Activated naive CD4-positive, alpha-beta T cell treated with anti-CD3 and anti-CD28 coated beads, Interleukin-2, amount 50 U/mL, for 24 hours (primary cell): ENCODE measurements at regions not wholly inside any gene's neighbourhood (a gene's known extent, or its start where the extent isn't known, plus 50 kb on each side); places are given as distances from the start of the nearest gene placed in this dataset.
A peak's percentile ranks its signal among the peaks of the same experiment; 100 is the strongest.
"Not testable (repeated sequence)": the region's sequence is repeated elsewhere in the genome, so short reads cannot be mapped to it uniquely, and the experiment has no call there.

ENCODE experiments used
- H3K27ac Mint-ChIP-seq: one replicate; pipeline ENCODE4 v1.8.0; 2021; ENCODE audit warnings: mild to moderate bottlenecking, mixed read lengths
- H3K27me3 Mint-ChIP-seq: one replicate; pipeline ENCODE4 v1.8.0; 2021; ENCODE audit warnings: mixed read lengths
- H3K36me3 Mint-ChIP-seq: one replicate; pipeline ENCODE4 v1.8.0; 2021; ENCODE audit warnings: mixed read lengths
- H3K4me1 Mint-ChIP-seq: one replicate; pipeline ENCODE4 v1.8.0; 2021; ENCODE audit warnings: mixed read lengths
- H3K4me3 Mint-ChIP-seq: one replicate; pipeline ENCODE4 v1.8.0; 2021; ENCODE audit warnings: mild to moderate bottlenecking, mixed read lengths
- H3K9me3 Mint-ChIP-seq: one replicate; pipeline ENCODE4 v1.8.0; 2021; ENCODE audit warnings: mixed read lengths

DNA sequence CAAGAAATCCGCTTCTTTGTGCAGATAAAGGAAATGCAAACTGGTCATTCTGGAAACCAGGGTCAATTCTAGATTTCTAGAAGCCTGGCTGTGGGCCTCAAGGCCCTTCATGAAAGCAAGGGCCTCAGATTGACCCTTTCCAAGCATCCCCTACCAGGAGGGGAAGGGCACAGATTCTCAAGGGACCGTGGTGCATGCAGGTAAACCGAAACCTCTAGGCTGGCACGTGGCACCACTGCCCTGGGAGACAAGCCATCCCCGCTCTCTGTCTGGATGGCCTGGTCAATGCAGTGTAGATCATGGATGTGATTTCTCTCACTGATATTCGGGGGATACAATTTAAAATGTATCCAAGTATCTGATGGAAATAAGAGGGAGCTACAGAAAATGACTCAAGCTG, 69.4 kb downstream of the TOMM20 start:
- H3K4me1 Mint-ChIP-seq = peaks cover 17% of the 10 kb centered on the region
- no peak overlapping the region for H3K27ac Mint-ChIP-seq

DNA sequence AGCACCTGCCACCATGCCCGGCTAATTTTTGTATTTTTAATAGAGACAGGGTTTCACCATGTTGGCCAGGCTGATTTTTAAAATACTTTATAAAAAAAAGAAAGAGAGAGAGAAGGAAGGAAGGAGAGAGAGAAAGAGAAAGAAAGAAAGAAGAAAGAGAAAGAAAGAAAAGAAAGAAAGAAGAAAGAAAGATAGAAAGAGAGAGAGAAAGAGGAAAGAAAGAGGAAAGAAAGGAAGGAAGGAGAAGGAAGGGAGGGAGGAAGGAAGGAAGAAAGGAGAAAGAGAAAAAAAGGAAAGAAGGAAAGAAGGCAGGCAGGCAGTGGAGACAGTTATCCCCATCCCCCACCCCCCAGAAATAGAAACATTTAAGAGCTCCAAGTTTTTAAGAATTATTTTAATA, 69.9 kb downstream of the TOMM20 start:
- Mint-ChIP-seq H3K4me1 (peaks cover 16% of the 10 kb centered on the region), H3K27me3 (no peaks in the 10 kb centered on the region), H3K27ac (no peak overlapping the region), H3K9me3 (no peaks in the 10 kb centered on the region), H3K36me3 (no peaks in the 10 kb centered on the region), H3K4me3 (no peak overlapping the region)

More for the DNA sequence above, 69.4 kb downstream of the TOMM20 start:
- no peaks in the 10 kb centered on the region for H3K9me3 Mint-ChIP-seq
- H3K4me3 Mint-ChIP-seq = no peak overlapping the region
- no peaks in the 10 kb centered on the region for H3K36me3 Mint-ChIP-seq
- H3K27me3 Mint-ChIP-seq = no peaks in the 10 kb centered on the region

DNA sequence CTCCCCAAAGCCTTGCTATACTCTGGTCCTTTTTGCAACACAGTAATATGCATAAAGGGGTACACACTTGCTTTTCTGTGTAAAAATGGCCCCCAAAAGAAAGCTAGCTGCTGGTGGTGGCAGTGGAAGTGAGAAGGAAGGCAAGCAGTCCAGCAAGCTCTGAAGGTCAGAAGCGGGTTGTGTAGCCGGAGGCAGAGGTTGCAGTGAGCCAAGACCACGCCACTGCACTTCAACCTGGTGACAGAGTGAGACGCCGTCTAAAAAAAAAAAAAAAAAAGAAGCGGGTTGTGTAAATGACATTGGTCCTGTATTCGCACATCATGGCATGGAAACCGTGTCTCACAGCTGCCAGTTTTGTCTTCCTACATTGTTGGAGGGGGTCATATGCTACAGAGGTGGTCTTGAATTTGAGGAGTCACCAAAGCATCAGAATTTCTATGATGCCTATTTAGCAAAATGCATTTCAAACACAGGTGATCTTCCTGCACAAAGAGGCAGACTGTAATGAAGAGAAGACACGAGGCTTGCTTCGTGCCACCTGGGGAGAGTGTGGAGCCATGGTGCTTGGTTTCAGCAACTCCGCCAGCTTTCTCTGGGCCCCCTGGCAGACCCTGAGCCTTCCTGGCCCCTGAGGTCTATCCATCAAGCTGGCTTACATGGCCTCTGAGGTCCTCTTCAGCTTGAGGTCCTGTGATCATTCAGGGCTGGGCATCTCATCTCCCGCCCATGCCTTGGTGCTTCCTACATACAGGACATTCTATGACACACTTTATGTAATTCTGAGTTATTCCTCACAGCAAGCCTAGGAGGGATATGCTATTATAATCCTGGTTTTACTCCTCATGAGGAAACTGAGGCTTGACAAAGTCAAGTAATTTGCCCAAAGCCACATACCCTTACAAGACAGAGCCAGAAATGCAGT, 71.0 kb downstream of the TOMM20 start:
- H3K4me3 Mint-ChIP-seq = no peak overlapping the region
- no peak overlapping the region for H3K27ac Mint-ChIP-seq
- no peaks in the 10 kb centered on the region for H3K36me3 Mint-ChIP-seq
- no peaks in the 10 kb centered on the region for H3K27me3 Mint-ChIP-seq
- H3K9me3 Mint-ChIP-seq = no peaks in the 10 kb centered on the region
- H3K4me1 Mint-ChIP-seq = peaks cover 12% of the 10 kb centered on the region

DNA sequence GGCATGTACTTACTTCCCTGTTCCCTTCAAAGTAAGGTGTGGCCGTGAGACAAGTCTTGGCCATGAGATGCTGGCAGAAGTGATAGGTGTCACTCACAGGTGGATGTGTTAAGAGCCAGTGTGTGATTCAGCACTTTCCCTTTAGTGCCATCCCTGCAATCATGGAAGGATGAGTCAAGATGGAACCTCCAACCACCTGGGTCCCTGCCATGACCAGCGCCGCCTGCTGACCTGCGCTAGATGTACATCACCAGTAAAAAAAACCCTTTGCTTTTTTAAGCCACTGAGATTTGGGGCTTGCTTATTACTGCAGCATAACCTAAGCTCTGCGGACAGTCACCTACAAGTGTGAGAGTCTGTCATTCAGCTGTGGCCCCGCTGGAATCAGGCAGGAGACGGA, 71.7 kb downstream of the TOMM20 start:
- H3K27ac Mint-ChIP-seq = no peak overlapping the region
- H3K4me1 Mint-ChIP-seq = peaks cover 12% of the 10 kb centered on the region
- H3K4me3 Mint-ChIP-seq = no peak overlapping the region
- no peaks in the 10 kb centered on the region for H3K27me3 Mint-ChIP-seq
- no peaks in the 10 kb centered on the region for H3K9me3 Mint-ChIP-seq
- no peaks in the 10 kb centered on the region for H3K36me3 Mint-ChIP-seq

DNA sequence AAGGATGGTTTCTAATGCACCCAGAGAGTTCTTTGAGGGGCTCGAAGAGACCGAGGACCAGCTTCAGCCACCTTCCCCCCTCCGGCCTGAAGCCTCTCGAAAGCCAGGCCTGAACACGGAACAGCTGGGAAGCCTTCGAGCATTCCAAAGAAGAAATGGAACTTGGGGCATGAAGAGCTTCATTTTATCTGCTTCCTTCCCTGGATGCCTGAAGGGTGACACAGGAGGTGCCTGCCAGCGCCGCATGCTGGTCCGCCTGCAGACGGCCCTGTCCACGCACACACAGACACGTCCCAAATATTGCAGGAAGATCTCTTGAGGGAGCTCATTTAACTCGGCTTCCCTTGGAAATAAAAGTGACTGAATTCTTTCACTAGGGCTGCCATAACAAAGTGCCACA, 73.7 kb downstream of the TOMM20 start:
- Mint-ChIP-seq H3K9me3 (no peaks in the 10 kb centered on the region), H3K27ac (no peak overlapping the region), H3K36me3 (no peaks in the 10 kb centered on the region), H3K27me3 (no peaks in the 10 kb centered on the region), H3K4me3 (no peak overlapping the region), H3K4me1 (peaks cover 4% of the 10 kb centered on the region)

DNA sequence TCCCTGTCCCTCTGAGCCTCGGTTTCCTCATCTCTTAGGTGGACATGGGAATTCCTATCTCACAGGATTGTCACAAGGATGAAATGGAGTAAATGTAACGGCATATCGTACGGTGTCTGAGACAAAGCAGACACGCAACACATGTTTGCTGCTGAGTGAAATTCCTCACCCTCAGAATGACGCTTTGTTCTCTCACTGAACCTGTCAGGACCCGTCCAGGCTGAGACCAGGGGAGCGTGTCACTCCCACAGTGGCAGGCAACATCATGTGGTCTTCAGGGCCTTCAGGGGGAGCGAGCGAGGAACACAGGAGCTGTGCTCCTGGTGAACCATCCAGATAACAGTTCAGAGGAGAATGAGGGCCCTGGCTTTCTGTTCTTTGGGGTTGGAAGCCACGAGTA, 74.2 kb downstream of the TOMM20 start:
- no peaks in the 10 kb centered on the region for H3K36me3 Mint-ChIP-seq
- no peaks in the 10 kb centered on the region for H3K9me3 Mint-ChIP-seq
- H3K27ac Mint-ChIP-seq = no peak overlapping the region
- no peak overlapping the region for H3K4me3 Mint-ChIP-seq
- no peaks in the 10 kb centered on the region for H3K27me3 Mint-ChIP-seq
- peaks cover 4% of the 10 kb centered on the region for H3K4me1 Mint-ChIP-seq

DNA sequence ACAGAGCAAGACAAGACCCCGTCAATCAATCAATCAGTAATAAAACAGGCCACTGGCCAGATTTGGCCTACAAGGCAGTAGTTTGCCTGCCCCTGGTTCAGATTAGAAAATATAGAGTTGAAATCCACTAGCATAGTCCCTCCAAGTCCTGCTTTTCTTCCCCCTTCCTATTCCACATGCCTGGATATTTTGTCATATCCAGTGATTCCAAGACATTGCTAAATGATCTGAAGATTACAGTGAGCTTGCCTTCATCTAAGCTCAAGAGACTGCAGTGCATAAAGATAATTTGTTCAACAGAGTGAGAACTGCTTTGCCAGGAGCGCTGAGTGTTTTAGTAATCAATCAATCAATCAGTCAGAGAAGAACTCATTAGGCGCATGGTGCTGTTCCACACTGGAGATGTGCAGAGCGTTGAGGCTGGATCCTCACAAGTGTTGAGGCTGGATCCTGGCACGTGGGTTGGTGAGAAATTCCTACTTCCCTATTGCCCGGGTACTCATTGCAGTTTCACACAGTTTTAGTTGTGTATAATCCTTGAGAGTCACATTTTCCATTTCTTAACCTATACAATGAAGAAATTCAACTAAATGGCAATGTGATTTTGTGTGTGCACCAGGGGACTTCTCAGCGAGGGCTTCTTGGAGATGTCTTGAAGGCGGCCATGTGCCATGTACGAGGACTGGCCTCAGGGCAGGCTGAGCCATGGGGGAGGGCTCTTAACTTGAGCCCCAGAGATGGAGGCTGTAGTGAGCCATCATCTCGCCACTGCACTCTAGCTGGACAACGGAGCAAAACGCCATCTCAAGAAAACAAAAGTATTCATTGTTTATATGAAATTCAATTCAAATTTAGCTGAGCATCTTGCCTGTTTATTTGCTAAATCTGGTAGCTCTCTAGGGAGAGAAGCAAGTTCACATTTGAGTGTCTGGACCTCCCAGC, 76.3 kb downstream of the TOMM20 start:
- H3K4me1 Mint-ChIP-seq = peaks cover 9% of the 10 kb centered on the region
- no peak overlapping the region for H3K27ac Mint-ChIP-seq
- no peaks in the 10 kb centered on the region for H3K36me3 Mint-ChIP-seq
- H3K4me3 Mint-ChIP-seq = no peak overlapping the region
- no peaks in the 10 kb centered on the region for H3K27me3 Mint-ChIP-seq
- H3K9me3 Mint-ChIP-seq = no peaks in the 10 kb centered on the region

DNA sequence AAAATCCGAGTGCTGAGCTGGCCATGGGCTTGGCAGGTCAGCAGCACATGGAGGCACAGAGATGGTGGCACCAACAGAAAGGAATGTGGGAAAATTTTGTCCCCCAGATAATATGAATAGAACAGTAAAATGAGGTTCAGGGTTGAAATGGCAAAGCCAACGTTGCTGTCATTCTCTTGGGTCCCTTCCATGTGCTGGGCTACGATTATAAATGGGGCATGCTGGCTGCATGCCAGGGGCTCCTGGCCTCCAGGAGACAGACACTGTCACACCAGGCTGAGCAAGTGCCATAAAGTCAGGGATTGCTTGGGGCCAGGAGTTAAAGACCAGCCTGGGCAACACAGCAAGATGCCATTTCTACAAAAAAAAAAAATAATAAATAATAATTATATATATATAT, 77.1 kb downstream of the TOMM20 start:
- no peaks in the 10 kb centered on the region for H3K36me3 Mint-ChIP-seq
- H3K27ac Mint-ChIP-seq = no peak overlapping the region
- H3K4me3 Mint-ChIP-seq = no peak overlapping the region
- H3K9me3 Mint-ChIP-seq = no peaks in the 10 kb centered on the region
- peaks cover 9% of the 10 kb centered on the region for H3K4me1 Mint-ChIP-seq
- H3K27me3 Mint-ChIP-seq = no peaks in the 10 kb centered on the region

DNA sequence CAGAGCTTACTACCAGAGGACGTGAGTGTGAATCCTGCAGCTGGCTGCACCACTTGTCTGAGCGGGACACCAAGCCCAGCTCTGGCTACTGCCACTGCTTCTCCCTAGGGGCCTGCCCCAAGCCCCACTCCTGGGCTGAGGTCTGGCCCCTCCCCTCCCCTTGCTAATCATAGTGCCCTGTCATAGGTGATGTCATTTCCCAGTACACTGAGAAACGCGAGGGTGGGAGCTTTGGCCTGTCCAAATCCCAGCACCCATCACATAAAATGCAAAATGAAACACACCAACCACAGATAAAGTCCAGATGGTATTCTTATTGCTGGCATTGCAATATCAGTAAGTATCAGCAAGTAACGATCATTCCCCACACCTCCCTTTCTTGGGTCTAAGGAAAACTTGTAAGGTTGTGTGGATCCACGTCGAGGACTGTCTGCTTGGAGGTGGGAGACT, 77.7 kb downstream of the TOMM20 start:
- Mint-ChIP-seq H3K9me3 (no peaks in the 10 kb centered on the region), H3K4me3 (no peak overlapping the region), H3K4me1 (peaks cover 9% of the 10 kb centered on the region), H3K27ac (no peak overlapping the region), H3K36me3 (no peaks in the 10 kb centered on the region), H3K27me3 (no peaks in the 10 kb centered on the region)

DNA sequence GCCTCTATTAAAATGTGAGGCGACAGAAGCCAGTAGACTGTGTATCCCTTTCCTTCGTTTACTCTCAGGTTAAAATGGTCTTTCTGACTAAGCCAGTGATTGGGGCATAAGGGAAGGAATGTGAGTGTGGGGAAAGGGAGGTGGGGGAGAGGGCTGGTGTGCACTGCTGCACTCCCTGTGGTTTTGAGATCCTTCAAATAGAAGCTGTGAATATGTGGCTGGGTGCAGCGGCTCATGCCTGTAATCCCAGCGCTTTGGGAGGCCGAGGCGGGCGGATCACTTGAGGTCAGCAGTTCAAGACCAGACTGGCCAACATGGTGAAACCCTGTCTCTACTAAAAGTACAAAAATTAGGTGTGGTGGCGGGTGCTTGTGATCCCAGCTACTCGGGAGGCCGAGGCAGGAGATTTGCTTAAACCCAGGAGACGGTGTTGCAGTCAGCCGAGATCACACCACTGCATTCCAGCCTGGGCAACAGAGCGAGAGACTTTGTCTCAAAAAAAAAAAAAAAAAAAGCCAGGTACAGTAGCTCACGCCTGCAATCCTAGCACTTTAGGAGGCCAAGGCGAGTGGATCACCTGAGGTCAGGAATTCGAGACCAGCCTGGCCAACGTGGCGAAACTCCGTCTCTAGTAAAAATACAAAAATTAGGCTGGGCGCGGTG, 78.8 kb downstream of the TOMM20 start:
- not testable (repeated sequence) for H3K4me3 Mint-ChIP-seq, H3K9me3 Mint-ChIP-seq, H3K27ac Mint-ChIP-seq, H3K36me3 Mint-ChIP-seq, H3K27me3 Mint-ChIP-seq
- H3K4me1 Mint-ChIP-seq = peaks cover 13% of the 10 kb centered on the region

DNA sequence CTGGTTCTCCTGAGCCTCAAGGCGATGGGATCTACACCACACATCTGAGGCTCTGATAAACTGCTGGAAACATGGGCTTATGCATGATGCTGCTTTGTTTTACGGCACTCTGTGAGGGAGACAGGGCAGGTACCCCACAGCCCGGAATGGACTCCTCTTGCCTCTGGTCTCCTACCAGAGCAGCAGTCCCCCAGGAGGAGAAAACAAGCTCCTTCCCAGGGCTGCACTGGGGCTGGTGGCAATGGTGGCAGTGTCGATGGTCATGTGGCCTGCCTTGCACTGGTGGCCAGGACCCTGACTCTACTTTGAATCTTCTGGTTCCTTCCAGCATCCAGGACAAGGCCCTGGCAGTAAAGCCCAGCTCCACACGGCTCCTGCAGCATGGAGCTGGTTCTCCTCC, 79.4 kb downstream of the TOMM20 start:
- H3K9me3 Mint-ChIP-seq = no peaks in the 10 kb centered on the region
- H3K36me3 Mint-ChIP-seq = no peaks in the 10 kb centered on the region
- peaks cover 17% of the 10 kb centered on the region for H3K4me1 Mint-ChIP-seq
- peak overlapping the region; percentile 30 for H3K27ac Mint-ChIP-seq
- H3K4me3 Mint-ChIP-seq = no peak overlapping the region
- no peaks in the 10 kb centered on the region for H3K27me3 Mint-ChIP-seq

DNA sequence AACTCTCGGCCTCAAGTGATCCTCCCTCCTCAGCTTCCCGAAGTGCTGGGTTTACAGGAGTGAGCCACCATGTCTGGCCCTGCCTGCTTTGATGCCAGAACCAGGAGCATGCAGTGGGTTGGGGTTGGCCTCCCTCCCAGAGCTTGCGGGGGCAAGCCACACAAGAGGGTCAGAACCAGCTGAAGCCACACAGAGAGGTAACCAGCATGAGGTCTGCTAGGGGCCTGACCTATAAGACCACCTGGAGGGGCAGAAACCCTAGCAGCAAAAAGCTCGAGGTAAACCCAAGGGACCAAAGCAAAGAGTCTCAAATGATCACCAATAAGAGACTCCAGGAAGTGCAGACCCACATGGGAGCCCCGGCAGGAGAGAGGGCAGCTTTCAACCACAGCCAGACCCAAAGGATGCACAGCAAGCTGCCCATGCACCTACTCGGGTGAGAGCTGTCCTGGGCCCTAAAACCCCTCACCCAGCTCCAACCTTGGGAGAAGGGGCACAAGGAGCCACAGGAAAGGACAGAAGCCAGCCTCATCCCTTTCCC, 81.2 kb downstream of the TOMM20 start:
- H3K4me3 Mint-ChIP-seq = no peak overlapping the region

DNA sequence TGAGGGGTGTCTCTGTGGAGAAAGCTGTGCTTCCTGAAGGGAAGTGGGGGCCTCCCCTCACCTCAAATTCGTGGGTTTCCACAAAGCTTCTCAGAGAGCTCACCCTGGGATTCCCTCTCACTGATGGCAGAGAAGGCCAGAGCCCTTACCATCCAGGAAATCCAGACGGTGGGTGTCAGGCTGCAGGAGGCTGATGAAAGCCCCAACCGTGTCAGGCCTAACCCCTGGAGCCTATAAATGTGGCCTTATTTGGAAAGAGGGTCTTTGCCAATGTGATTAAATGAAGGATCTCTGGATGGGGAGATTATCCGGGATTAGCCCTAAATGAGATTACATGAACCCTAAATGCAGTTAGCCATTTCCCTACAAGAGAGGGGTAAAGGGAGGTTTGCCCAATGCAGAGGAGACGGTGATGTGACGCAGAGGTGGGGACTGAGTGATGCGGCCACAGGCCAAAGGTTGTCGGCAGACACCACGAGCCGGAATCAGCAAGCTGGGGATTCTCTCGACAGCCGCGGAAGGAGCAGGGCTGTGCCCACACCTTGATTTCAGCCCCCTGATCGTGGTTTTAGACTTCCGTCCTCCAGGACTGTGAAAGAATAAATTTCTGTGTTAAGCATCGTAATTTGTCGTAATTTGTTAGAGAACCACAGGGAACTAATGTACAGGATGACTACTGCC, 82.6 kb downstream of the TOMM20 start:
- H3K9me3 Mint-ChIP-seq = no peaks in the 10 kb centered on the region
- H3K36me3 Mint-ChIP-seq = no peaks in the 10 kb centered on the region
- H3K27me3 Mint-ChIP-seq = no peaks in the 10 kb centered on the region
- no peak overlapping the region for H3K4me3 Mint-ChIP-seq
- H3K27ac Mint-ChIP-seq = no peak overlapping the region
- peaks cover 16% of the 10 kb centered on the region for H3K4me1 Mint-ChIP-seq

More for the DNA sequence above, 81.2 kb downstream of the TOMM20 start:
- Mint-ChIP-seq H3K4me1 (peaks cover 13% of the 10 kb centered on the region), H3K27ac (no peak overlapping the region), H3K9me3 (no peaks in the 10 kb centered on the region), H3K36me3 (no peaks in the 10 kb centered on the region), H3K27me3 (no peaks in the 10 kb centered on the region)

DNA sequence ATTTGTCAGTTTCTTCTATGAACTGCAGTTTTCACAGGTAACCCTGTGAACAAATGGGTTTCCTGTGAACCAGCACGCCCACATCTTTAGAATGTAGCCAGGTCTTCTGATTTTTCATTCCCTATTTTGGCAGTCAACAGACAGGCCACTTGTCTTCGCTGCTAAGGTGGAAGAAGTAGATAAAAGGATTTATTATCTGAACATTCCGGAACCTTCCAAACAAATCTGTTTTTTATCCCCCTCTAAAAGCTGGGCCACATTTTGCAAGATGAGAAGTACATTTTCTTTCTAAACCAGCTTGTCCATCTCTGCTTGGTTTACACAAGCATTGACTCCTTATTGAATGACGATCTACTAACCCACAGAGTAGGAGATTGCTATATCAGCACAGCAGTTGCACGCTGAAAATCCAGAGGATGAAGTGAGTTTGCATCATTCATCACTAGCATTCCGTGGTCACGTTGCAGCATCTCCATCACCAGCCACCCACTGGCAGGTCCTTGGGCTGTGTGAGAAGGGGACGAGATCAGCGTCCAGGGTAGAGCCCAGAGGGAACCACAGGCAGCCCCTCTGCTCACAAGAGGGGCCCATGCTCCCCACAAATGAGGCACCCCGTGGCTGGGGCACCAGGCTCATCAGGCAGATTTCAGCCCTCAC, 83.5 kb downstream of the TOMM20 start:
- Mint-ChIP-seq H3K9me3 (no peaks in the 10 kb centered on the region), H3K27ac (no peak overlapping the region), H3K4me3 (no peak overlapping the region), H3K36me3 (no peaks in the 10 kb centered on the region), H3K27me3 (no peaks in the 10 kb centered on the region), H3K4me1 (peaks cover 20% of the 10 kb centered on the region)
